ENCODE measurements at regions not wholly inside any gene's neighbourhood (a gene's known extent, or its start where the extent isn't known, plus 50 kb on each side); places are given as distances from the start of the nearest gene placed in this dataset.

DNA sequence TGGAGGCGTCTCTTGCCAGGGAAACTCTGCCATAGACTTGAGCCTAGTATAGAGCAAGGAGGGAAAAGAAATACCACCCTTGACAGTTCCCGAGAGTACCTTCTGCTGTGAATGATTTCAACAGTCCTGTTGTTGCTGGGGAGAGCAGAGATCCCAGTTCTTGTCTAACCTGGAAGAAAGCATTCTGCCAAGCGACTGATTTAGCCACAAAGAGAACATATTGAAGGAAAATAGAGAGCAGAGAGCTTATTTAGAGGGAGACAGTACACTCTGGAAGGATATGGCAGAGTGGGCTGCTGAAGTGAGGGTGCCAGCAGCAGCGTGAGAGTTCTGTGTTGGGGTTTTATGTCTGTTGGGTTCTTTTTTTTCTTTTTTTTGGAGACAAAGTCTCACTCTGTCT lies 966.9 kb upstream of the TMEM132C start:
- DNase-seq (ENCODE audit: low read depth) = no peak

DNA sequence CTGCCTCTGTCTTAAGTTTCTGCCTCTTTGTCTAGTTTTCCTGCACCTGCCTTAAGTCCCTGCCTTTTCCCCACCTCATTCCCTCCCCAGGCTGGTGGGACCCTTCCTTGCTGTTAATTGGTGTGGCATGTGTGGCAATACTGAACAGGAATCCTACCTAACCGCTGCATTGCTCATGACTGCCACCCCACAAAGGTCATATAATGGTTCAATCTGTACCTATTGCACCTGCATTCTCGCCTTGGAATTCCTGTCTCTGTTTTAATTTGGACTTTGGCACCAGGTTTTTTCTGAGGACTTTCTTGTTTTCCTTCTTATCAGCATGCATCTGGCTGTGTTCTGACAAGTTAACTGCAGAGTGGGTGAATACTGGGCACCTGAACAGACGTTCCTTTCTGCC lies 966.2 kb upstream of the TMEM132C start:
- no peak for DNase-seq (ENCODE audit: low read depth)

- DNase-seq (ENCODE audit: low read depth) = no peak
Measured at GRCh38 chr12:127301876-127302275, 965.1 kb upstream of the TMEM132C start.

DNA sequence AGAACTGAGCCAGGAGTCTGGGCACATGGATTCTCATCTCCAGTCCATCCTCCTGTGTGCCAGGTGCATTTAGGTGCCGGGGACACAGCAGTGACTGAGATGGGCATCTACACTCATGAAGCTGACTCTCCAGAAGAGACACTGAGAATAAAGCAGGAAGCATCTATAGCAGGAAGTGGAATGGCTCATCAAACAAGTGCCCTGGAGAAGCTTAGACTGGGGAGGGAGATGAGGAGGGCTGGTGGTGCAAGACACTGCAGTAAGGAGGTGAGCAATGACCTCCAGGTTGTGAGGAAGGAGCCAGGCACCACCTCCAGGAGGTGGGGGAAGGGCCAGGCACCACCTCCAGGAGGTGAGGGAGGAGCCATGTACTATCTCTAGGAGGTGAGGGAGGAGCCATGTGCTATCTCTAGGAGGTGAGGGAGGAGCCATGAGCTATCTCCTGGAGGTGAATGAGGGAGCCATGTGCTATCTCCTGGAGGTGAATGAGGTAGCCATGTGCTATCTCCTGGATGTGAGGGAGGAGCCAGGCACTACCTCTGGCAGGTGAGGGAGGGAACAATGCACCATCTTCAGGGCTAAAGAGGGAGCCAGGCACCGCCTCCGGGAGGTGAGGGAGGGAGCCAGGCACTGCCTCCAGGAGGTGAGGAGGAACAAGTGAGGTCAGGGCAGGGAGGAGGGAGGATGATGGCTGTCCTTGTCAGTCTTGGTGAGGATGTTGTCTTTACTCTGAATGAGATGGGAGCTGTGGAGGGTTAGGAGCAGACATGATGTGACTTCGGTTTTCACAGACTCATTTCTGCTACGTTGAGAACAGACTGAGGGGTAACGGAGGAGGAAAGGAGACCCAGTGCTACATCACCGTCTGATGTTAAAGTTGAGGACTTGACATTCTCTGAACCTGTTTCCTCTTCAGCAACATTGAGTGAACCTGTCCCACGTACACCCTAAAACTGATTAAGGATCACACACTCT lies 961.9 kb upstream of the TMEM132C start:
- DNase-seq (ENCODE audit: low read depth) = no peak

DNA sequence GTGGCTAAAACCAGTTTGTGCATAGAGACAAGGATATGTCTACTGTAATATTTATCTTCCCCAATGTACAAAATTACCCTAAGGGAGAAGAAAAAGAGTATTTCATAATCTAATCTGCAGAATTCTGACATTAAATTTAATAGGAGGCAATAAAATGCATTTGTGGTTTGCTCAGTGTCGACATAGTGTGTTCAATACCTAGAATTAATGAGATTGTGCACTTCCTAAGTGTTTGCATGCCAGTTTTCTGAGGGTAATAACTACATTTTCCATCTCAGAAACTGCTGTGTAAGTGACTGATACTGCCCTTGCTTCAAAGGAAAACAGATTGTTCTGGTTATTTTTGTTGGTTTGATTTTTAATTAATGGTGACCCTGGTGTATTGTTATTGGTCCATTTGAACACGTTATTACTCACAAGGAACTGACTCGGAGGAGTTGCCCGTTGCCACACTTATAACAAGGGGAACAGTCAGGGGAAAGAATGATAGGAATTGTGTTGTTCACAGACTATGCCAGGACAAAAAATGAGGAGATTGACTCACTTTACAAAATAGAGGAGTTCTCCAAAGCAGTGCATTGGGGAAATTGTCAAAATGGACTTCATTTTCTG lies 960.3 kb upstream of the TMEM132C start:
- DNase-seq (ENCODE audit: low read depth) = no peak

- DNase-seq (ENCODE audit: low read depth) = no peak
Measured at GRCh38 chr12:127307528-127307927, 959.4 kb upstream of the TMEM132C start.

- DNase-seq (ENCODE audit: low read depth) = no peak
Measured at GRCh38 chr12:127308148-127308547, 958.8 kb upstream of the TMEM132C start.

DNA sequence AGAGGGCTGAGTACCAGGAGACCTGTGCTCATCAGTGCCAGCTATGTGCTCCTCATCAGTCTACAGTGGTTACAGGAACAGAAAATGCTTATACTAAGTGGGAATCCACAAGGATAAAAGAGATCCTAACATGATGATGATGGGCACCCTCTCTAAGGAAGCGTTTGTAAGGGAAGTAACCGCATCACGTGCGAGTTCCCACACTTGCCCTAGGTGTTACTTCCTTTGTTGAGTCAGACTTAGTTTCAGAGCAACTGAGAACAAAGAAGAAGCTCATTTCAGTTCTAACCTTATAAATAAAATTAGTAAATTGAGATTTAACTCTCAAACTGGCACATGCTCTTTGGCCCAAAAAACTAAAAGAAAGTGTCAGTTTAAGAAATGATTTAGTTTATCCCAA lies 956.4 kb upstream of the TMEM132C start:
- no peak for DNase-seq (ENCODE audit: low read depth)

DNA sequence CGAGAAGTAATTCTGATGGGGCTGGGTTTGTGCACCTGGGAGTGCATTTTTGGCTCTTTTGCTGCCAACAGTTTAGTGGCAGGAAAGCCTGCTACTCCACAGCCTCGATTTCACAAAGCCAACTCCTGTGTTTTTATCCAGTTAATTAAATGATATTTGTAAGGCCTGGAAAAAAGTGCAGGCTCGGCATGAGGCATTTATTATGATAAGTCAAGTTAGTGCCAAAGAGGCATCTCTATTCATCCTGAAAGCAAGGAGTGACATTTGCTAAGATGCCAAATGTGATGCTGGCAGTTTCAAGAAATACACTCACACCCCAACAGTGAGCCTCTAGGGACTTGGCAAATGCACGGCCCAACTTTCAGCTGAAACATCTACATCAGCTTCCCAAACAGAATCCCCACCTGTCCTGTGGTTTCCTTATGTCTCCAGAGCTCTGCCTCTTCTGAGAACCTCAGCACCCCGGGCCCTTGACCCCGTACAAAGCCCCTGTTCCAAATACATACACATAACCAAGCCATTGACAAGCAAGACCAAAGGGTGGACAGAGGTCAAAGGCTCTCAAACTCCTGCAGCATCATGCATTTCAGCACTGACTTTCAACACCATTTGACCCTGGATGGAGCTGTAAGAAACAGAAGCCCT lies 955.1 kb upstream of the TMEM132C start:
- DNase-seq (ENCODE audit: low read depth) = no peak

- no peak for DNase-seq (ENCODE audit: low read depth)
Measured at GRCh38 chr12:127324681-127325080, 942.3 kb upstream of the TMEM132C start.

- DNase-seq (ENCODE audit: low read depth) = no peak
Measured at GRCh38 chr12:127327986-127328385, 939.0 kb upstream of the TMEM132C start.

- no peak for DNase-seq (ENCODE audit: low read depth)
Measured at GRCh38 chr12:127328867-127329266, 938.1 kb upstream of the TMEM132C start.

- DNase-seq (ENCODE audit: low read depth) = no peak
Measured at GRCh38 chr12:127334365-127334764, 932.6 kb upstream of the TMEM132C start.

DNA sequence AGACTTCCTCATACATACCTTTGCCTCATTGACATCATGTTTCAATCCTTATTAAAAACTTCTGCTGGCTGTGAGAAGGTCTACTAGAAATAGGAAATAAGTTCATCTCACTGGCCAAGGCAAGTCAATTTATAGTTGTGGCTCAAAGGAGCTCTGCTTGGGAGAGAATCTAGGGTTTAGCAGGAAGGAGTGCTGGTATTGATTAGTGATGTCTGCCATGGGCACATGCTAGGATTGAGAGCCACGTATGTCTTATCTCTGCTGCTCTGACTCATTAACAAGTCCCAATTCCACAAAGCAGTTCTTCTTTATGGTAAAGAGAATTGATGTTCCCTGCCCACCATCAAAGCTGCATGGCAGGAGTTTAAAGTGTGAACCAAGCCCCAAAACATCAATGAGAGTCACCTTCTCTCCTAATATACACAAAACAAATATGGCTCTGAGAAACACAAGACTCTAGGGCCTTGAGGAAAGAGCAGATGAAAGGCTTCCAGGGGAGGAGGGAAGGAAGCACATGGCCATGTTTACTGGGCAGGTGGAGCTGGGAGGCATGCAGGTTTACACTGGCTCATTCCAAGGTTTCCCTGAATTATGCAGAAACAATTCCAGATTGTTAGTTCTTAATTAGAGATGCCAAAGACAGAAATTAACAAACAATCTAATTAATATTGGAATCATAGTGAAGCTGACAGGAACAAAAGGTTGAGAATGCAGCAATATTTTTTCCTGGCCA lies 931.9 kb upstream of the TMEM132C start:
- no peak for DNase-seq (ENCODE audit: low read depth)

GRCh38 chr12:127336416-127336815 lies 930.6 kb upstream of the TMEM132C start:
- DNase-seq (ENCODE audit: low read depth) = no peak

DNA sequence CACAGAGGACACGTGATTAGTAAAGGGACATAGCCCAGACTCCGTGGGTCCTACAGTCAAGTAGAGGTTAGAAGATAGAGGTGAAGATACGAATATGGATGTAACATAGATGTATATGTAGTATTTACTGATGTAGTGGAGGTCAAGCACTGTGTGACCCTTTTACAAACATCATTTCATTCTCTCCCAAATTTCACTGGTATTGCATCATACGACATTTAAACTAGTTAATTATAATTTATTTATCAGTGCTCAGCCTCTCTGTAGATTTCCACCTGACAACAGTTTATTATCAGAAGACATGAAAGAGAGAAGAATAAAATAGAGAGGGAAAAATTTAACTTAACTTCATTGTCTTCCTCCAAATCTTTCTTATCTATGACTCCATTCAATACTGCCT lies 927.9 kb upstream of the TMEM132C start:
- no peak for DNase-seq (ENCODE audit: low read depth)

DNA sequence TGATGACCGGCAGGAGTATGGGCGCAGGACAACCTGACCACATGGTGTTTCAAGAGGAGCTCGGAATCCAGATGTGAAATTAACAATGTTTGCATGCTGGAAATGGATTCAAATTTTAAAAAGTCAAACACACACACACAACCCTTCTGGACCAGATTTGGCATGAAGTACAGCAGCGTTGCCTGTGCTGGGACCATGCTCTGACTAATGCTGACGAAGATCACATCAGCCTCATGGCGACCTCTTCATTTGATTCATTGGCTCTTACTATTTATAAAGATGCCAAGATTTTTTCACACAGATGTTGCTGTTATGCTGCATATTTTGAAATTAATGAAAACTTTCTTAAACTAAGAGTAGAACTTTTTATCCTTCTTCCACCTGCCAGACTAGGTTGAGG lies 926.6 kb upstream of the TMEM132C start:
- no peak for DNase-seq (ENCODE audit: low read depth)

- DNase-seq (ENCODE audit: low read depth) = no peak
Measured at GRCh38 chr12:127342861-127343260, 924.1 kb upstream of the TMEM132C start.

GRCh38 chr12:127343940-127344339 lies 923.0 kb upstream of the TMEM132C start:
- DNase-seq (ENCODE audit: low read depth) = no peak

GRCh38 chr12:127351481-127352010 lies 915.4 kb upstream of the TMEM132C start:
- DNase-seq (ENCODE audit: low read depth) = no peak

DNA sequence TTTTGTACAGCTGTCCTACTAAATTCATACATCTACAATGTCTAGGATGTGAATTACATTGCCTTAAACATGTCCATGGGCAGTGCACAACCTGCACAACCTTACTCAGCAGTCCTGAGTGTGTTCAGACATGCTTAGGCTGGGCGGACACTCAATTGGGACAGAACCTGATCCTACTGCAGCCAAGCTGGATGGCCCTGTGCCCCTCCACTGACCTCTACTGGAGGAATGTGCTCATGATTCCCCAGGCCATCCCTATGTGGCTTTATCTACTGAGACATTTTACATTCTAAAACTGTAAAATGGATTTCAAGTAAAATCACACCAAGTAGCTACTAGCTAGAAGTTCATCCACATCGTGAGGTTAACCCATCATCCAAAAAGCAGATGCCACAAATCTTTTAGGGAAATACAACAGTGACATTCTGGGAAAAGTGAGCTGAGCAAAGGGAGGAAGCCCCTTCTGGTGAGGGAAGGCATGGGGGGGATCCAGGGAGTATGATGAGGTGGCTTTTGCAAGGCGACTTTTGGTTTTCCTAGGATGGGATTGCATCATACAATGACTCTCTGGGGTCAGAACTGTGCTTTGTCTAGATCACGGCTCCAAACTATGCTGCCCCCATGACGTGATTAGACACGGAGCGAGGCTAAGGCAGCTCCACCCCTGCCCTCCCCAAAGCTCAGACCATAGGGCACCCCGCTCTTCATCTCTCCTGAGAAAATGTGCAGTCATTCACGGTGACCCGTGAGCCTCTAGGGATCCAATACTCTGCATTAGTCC lies 911.7 kb upstream of the TMEM132C start:
- DNase-seq (ENCODE audit: low read depth) = no peak
